ENCODE measurements at regions not wholly inside any gene's neighbourhood (a gene's known extent, or its start where the extent isn't known, plus 50 kb on each side); places are given as distances from the start of the nearest gene placed in this dataset.

DNA sequence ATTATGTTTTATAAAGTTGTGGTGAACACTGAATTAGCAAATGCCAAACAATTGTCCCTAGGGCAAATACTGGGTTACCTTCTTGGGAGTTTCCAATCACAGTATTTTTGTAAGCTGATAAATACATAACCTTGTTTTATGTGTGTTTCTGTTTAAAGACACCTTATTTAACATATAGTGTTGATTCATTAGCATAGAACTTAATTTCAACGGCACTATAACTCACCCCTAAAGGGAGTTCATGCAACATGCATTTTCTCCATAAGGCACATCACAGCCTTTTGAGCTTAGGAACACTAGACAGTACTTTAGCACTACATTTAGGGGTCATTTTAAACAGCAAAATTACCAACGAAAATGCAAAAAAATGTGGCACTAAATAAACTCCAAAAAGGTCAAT, 74.2 kb upstream of the TYRP1 start:
- DNase-seq = no peak

DNA sequence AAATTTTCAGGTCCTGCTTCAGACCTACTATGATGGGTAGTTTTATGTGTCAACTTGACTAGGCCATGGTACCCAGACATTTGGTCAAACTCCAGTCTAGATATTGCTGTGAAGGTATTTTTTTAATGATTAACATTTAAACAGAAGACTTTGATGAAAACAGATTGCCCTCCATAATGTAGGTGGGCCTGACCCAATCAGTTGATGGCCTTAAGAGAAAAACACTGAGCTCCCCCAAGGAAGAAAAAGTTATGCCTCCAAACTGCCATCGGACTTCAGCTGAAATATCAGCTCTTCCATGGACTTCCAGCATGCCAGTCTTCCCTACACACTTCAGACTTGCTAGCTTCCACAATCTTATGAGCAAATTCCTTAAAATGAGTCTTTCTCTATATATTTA, 67.3 kb upstream of the TYRP1 start:
- DNase-seq = no peak

DNA sequence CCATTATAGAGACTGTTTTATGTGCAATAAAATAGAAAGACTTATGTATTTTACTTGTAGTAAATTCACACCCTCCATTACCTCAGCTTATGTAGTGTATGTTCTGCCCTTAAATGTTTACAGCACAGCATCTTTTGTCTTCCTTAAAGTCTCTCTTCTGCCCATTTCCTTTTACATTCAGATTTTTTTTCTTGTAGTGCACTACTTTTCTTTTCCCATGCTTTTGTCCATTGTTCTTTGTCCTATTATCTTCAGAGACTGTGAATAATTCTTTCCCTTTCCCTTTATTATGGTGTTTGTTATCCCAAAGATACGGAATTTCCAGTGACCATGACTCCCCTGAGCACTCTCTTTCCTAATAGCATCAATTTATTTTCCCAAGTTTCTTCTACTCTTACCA, 66.1 kb upstream of the TYRP1 start:
- no peak for DNase-seq

DNA sequence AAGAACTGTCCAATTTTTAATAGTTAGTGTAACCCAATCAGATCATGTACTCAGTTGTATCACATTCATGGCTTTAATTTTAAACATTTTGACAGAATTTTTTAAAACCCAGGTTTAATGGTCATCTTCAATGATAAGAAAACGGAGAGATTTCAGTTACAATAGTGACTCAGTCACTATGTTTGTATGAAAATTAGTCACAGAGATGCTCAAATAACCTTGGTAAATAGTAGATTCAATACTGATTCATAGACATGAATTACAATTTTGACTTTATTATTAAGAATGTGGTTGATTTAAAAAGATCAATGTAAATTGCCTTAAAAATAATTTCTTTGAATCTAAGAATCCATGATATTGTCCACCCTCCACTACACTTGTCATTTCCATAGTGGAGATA, 64.6 kb upstream of the TYRP1 start:
- no peak for DNase-seq

DNA sequence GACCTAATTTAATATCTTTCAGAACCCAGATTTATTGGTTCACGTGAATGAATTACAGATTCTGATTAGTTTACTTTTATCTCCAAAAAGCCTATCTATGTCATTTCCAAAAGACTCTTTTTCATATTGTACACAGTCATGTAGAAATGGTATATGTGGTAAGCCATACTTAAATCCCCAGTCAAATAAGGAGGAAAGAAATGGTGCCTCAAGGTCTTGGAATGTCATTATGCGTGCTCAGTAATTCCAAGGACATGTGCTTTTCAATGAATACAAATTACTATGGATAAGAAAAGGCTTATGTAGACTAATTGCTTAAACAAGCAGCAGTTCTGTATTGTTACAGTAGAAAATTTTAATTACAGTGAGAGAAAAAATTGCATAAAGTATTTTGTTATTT, 64.1 kb upstream of the TYRP1 start:
- no peak for DNase-seq

DNA sequence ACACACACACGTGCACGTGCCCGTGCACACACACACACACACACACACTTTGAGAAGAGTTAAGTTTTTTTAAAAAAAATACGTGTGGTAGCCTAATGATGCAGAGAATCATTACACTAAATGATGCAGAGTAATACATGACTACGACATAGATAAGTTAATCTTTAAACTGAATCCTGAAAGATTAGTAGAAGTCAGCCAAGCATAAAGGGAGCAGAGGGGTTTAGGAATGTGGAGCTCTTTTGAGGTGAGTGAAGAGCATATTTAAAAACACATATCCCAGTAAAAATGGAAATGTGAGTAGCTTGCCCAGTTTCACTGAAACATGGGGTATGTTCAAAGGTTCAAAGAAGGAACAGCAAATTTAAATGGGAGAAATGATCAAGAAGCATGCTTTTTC, 61.3 kb upstream of the TYRP1 start:
- DNase-seq = no peak

DNA sequence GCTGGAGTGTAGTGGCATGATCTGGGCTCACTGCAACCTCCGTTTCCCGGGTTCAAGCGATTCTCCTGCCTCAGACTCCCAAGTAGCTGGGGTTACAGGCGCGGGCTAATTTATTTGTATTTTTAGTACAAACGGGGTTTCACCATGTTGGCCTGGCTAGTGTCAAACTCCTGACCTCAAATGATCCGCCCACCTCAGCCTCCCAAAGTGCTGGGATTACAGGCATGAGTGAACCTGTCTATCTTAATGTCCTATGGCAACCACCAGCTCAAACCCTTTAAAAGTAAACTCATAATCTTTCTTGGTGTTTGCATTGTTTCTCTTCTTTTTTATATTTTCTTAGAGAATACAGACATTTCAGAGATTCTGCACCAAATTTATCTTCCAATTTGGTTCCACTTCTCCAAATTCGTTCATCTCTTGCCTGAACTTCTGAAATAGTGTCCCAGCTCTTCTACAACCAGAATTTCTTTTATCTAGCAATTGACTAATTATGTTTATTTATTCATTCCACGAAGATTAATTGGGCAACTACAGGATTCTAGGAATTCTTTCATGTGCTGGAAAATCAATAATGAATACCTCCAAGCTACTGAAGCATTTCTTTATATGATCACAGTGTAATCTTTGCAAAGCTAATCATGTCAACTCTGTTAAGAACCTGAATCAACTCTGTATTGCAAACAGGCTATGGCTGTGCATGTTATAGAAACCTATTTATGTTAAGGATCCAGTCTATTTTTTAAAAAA, 60.0 kb upstream of the TYRP1 start:
- no peak for DNase-seq

DNA sequence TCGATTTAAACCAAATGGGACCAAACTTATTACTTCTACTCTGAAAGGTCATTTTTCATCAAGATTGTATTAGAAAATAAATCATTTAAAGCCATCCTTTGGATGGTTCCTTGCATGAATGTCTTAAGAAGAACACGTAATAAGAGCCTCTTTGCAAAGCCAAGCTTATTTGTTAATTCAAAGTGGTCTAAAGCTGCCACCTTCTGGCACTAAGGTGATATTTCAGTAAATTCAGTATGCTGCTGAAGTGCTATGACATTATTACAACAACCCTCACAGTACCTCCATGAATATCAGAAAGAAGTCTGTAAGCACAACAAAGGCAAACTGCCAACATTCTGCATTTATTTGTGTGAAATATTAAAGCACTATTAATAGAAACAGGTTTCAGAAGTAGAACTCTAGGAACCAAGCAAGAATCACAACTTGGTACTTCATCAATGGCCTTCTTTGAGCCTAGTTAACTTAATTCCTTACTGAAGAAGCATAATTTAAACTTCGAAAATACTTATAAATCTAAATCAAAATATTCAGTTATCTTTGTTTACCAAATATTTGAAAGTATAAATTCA, 53.1 kb upstream of the TYRP1 start:
- peak; percentile 3 for DNase-seq

DNA sequence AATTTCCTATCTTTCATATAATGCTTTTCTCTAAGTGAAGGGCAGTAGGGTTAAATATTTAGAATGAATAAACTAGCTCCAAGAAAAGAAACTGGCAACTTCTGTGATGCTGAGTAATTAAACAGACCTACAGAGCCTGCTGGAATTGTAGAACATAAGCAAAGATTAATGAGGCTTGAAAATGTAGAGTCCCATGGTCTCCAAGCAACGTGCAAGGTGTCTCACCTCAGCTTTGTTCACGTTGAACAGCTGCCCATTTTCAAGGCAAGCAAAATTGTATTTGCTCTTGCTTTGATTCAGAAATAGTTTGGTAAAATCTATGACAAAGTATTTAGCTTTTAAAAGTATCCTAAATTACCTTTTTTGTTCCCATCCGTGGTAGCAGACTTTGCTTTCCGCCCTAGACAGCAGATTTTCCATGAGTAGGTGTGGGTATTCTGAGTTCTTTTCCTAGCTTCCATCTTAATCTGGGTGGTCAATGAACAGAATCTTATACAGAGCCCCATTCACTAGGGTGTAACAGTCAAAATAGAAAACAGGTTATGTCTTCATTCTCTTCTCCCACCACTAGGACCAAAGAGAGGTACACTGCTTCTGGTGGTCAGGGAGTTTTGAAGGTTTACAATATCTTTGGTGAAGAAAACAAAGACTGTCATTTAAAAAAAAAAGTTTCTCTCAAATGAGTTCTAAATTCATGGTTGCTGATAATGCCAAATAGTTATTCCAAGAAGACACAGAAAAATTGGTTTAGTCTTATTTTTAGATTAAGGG, 52.1 kb upstream of the TYRP1 start:
- DNase-seq = no peak

Measured in suppressor macrophage treated with lipopolysaccharide for 4 hours (primary cell).